ENCODE measurements at regions not wholly inside any gene's neighbourhood (a gene's known extent, or its start where the extent isn't known, plus 50 kb on each side); places are given as distances from the start of the nearest gene placed in this dataset.
"Not testable (repeated sequence)": the region's sequence is repeated elsewhere in the genome, so short reads cannot be mapped to it uniquely, and the experiment has no call there.

DNA sequence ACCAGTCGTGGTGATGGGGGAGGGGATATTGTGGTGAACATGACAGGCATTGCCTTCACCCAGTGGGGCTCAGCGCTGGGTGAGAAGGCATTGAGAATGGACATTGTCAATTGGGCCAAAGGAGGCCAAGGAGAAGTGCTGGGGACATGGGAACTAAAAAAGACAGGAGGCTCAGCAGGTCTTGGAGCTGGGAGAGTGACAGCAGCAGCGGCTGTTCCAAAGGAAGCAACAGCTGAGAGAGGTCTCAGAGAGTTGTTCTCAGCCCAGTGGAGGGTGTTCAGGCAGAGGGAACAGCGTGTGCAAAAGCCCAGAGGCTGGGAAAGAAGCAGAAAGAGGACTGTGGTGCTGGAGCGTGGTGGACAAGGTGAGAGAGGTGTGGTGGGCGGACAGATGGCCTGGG lies 56.6 kb upstream of the ASNS start:
- not testable (repeated sequence) for DNase-seq

DNA sequence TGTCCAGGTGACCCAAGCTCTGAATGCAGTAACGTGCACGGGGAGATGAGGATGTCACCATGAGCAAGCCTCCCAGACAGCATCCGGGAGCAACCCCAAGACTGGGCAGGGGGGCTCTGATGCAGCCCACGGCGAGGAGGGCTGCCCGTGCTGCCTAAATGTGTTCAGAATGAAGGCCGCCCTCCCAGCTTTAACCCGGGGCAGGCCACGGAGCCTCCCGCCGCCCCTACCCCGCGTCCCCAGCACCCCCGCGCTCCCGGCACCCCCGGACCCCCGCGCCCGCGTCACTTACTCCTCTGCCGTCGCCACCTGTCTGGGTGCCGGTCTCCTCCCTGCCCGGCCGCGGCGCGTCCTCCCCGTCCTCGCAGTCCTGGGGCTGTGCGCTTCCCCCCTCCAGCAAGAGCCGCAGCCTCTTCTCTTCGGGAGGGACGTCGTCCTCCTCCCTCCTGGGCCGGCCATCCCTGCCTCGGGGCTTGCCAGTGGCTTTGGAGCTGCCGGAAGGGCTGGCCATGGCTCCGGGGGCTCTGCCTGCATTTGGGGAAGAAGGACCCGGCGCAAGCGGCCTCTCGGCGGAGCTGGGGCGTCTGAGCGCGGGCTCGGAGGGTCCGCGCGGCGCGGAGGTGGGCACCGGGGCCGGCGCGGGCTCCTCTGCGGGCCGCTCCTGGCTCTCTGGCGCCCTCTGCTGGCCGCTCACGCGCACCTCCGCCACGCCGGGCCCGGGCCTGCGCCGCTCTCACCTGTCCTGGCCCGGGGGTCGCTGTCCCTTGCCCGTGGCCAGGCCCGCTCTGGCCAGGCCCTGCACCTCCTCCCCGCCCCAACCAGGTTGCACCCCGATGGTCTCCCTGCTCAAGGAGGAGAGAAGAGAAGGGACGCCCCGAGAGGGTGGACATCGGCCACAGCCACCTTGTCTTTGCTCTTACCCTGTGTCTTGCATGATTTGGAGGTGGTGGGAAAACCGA lies 55.9 kb upstream of the ASNS start:
- peak; percentile 40 for DNase-seq

Measured in DMS79 treated with DMSO at 0.1 percent for 48 hours (cell line).